C1 segment of cervical spinal cord (tissue), 14 donors: ENCODE measurements at regions not wholly inside any gene's neighbourhood (a gene's known extent, or its start where the extent isn't known, plus 50 kb on each side); places are given as distances from the start of the nearest gene placed in this dataset.

Experiments used
- DNase-seq, 14 donors: peaks; one replicate each; lab custom pipeline; 2025; lab: John Stamatoyannopoulos, UW

- no peak for DNase-seq
These were observed 121.3 kb downstream of the RPS29 start for GRCh38 chr14:49464885-49465284.

DNA sequence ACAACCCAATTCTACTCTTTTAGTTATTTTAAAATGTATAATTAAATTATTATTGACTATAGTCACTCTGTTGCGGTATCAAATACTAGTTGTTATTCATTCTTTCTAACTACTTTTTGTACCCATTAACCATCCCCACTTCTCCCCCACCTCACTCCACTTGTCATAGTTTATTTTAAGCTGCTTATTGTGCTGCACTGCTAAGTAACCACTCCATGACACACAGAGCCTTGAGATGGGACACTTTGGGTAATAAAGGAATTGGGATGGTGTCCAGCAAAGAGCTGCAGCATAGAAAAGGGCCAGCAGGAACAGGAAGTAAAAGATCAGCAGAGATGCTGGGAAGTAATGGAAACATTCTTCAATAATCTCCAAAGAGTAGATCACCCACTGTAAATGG, 123.0 kb downstream of the RPS29 start:
- no peak for DNase-seq

- no peak for DNase-seq
These were observed 124.4 kb downstream of the RPS29 start for GRCh38 chr14:49461529-49462401.

DNA sequence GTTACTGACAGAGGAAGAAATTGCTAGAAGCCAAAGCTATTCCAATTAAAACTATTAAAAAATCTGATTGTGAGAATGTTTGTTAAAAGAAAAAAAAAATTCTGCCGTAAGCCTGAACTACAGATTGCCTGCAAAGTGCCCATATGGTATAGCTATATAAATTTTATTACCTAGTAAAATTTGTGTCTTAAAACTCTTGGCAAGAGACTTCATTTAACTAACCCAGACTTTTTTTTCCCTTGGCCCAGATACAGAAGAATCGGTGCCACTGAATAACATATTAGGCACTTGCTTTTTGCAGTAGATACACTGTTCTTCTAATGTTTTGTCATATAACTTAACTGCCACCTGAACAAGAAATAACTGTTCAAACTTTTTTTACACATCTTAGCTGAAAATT, 125.5 kb downstream of the RPS29 start:
- no peak for DNase-seq

DNA sequence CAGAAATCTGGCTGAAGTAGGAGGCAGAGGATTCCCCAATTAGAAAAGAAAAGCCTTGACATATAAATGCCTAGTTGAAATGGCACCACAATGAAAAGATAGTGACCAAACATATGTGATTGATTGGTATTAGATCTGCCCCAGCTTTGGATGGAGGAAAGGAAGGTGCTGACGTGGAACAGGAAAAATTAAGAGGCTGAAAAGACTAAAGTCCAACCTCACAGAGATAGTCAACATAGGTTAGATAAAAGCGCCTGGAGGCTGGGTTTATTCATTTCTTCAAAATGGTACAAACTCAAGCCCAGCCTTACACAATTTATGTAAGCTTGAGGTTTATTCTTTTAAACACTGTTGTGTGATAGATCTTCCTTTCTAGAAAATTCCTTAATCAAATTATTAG, 129.6 kb downstream of the RPS29 start:
- no peak for DNase-seq

GRCh38 chr14:49451938-49452337, 134.2 kb downstream of the RPS29 start:
- no peak for DNase-seq

DNA sequence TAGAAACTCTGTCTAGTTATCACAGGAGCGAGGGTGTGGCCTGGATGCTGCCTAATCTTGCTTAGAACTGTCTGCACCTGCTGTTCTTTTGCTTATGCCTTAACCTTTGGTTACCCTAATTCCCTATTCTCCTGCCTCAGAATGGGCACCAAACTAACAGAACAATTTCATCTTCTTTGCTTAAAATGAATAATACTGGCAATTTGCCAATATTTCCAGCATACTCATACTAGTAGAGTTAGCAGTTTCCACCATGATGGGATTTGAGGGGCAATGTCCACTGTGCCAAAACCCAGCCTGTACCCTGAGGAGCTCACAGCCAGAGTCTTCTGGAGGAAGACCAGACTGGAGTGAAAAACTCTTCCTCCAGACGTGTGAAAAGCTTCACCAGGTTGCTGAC, 136.4 kb downstream of the RPS29 start:
- DNase-seq, result no peak

DNA sequence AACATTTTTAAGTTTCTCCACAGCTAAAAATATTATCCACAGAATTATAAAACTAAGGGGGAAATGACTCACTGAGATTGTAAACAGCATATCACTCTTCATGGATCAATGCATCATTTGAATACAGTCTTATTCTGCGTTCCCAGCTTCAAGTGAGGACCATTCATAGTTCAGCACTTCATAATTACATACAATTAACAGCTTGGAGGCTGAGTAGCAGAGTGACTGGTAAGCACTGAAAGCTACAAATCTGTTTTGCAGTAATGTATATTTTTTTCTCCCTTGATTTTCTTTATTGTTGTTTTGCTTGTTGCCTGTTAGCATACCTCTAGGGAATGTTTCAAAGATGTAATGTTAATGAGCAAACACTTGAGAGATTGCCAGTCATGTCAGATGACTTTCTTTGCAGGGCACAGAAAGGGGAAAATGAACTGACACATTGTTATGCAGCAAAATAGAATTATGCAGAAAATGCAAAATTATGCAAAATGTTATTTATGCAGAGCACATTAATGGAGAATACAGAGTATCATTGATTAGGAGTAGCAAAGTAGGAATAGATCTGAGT, 138.6 kb downstream of the RPS29 start:
- DNase-seq, result no peak

DNA sequence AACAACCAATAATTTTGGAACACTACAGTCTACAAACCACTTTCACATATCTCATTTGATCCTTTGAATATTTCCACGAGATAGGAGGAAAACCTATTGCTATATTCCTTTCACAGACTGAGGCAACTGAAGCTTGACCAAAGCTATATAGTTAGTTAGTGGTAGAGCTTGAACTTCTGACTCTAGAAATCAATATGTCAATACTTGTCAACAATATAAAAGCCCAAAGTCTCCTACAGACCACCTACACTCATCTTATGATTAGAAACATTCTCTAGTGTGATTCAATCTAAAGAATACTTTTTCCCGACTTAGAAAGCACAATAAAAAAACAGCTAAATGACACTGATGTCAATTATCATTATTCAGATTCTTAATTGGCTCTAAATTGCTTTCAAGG, 139.4 kb downstream of the RPS29 start:
- DNase-seq, result no peak

DNA sequence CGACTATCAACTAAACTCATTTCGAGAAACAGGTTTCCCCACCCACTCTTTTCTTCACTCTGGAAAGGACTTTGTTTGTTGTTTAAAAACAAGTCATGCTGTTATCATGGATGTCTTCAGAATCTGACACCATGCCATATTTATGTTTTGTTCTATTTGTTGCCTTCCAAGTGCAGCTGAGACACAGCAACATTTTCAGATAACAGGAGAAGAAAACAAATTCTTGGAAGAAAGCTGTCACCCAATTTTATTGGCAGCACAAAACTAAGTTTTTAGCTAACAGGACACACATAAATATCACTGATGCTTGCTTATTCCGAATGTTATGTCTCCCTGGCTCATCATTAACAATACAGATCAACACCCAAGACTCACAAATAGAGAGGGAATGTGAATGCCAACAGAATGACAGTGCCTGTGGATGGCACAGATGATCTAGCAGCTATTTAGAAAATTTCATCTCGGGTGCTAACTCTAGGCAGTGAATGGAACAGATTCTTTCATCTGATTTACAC, 147.9 kb downstream of the RPS29 start:
- no peak for DNase-seq

GRCh38 chr14:49428076-49428475, 158.1 kb downstream of the RPS29 start:
- no peak for DNase-seq

GRCh38 chr14:49427117-49427516, 159.1 kb downstream of the RPS29 start:
- no peak for DNase-seq

DNA sequence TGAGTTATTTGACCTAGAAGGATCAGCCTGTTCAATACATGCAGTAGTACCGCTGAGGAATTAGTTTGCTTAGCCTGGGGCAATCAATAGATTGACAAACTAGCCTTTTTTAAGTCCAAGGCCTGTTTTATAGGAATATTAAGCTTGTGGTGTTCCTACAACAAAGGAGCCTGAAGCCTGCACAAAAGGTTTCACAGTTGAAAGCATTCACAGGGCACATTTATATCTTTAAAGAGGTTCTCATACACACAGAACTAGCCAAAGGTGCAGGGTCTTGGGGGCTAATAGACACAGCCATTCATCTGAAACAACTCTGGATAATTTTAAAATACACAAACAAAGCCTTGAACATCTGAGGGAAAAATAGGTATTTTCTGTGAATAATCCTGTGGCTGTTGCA, 160.3 kb downstream of the RPS29 start:
- no peak for DNase-seq

- no peak for DNase-seq
These were observed 161.5 kb downstream of the RPS29 start for GRCh38 chr14:49424436-49425331.

DNA sequence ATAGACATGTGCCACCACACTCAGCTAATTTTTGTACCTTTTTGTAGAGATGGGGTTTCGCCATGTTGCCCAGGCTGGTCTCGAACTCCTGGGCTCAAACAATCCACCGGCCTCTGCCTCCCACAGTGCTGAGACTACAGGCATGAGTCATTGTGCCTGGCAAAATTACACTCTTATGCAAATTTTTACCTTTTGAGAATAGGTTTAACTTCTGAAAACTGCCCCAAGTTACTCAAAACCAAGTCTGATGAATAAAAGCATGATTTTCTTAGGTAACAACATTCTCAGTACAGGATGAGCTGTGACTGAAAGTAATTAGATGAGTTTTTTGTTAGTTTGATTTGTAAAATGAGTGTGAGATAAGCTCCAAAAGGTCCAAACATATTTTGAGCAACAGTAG, 166.0 kb downstream of the RPS29 start:
- no peak for DNase-seq

DNA sequence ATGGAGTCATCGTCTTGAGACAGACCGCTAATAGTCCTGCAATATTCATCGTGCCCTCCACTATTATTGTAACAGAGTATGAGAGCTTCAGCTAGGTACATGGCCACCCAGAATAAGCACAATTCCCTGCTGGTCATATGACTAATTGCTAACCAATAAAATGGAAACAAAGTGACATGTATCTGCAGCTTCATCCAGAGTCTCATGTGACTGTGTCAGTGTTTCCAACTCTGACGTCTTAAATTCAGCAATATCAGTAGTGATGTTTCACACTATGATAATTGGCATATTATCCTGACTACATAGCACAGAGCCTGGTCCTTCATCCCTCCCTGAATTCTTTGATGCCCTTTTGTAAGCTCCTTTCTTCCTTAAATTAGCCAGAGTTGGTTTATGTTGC, 167.4 kb downstream of the RPS29 start:
- no peak for DNase-seq

DNA sequence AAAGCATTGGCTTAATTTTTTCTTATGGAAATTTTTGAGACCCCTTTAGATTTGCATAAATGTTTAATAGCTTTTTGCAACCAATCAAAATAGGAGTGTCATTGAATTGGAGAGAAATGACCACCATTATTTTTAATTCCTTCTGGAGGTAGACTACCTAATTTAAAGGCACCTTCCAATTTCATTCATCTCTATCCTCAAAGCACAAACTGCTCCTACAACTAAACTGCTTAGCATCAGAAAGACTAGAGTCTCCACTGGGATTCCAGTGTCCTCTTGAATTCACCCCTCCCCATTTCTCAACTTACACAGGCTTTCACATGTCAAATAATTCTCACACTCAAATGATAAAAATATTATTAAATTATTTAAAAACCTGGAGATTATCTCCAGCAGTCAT, 168.4 kb downstream of the RPS29 start:
- DNase-seq, result no peak

- no peak for DNase-seq
These were observed 177.8 kb downstream of the RPS29 start for GRCh38 chr14:49408187-49408933.

- no peak for DNase-seq
These were observed 180.9 kb downstream of the RPS29 start for GRCh38 chr14:49405291-49405690.

DNA sequence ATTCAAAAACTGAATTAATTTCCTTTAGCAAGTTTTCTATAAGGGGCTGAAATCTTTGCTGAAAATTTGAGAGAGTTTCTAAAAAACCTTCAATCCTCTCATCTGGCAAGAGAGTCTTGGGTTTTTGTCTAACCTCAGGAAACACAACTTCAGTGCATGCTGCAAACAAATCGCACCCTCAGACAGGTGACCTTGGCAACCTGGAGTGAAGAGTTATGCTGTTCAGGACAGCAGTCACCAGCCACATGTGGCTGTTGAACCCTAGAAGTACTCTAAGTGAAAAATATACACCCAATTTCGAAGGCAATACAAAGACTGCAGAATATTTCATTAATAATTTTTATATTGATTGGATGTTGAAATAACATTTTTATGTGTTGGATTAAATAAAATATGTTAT, 184.8 kb downstream of the RPS29 start:
- no peak for DNase-seq

GRCh38 chr14:49396801-49397200, 189.4 kb downstream of the RPS29 start:
- DNase-seq, result no peak
